ENCODE measurements at regions not wholly inside any gene's neighbourhood (a gene's known extent, or its start where the extent isn't known, plus 50 kb on each side); places are given as distances from the start of the nearest gene placed in this dataset.

DNA sequence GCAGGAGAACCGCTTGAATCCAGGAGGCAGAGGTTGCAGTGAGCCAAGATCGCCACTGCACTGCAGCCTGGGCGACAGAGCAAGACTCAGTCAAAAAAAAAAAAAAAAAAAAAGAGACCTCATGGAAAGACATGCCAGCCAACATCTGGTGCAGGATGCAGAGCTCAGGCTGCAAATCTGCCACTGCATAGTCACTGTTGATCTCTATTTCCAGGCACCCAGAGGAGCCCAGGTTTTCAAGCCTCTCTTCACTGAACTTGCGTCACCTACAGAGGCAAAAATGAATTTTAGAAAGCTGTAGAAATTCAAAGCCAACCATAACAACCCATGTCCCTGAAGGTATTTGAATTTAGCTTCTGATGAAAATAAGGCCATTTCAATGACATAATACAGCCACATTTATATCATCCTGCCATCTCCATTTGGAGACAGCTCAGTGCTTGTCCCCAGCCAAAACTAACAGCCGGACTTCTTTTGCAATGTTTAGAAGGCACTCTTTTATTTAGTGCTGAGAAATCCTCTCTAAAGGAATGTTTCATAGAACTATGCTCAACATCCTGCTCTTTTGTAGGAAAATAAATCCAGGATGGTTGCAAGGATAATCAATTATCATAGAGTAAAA lies 113.3 kb downstream of the SNX18 start:
- POLR2A ChIA-PET (ENCODE audit: unreplicated experiment): no interaction called here
- H3K27ac ChIP-seq: no peak overlapping the region
- intact Hi-C loops (cut with micrococcal nuclease; ENCODE audit: unreplicated experiment): no loop called here
- BruUV-seq (replicated peaks): no TSS peak
- H2AFZ ChIP-seq: no peak overlapping the region
- no peaks in the 10 kb centered on the region for H3F3A ChIP-seq (ENCODE audit: insufficient read depth, low read depth)
- 0 out of 2 replicates have a peak, but pooled peaks cover 5% of the 10 kb centered on the region for H3K9me3 ChIP-seq (ENCODE audit: insufficient read depth, low read depth)
- no peaks in the 10 kb centered on the region for H3K36me3 ChIP-seq (ENCODE audit: low read depth)
- H3K27me3 ChIP-seq (ENCODE audit: insufficient read depth, low read depth): no peaks in the 10 kb centered on the region
- CTCF ChIA-PET: no interaction called here
- TF ChIP-seq EZH2 (IDR thresholded peaks at IDR 0.05; ENCODE audit: low read depth) (no peak), CTCF (conservative IDR thresholded peaks at IDR 0.05) (no peak)
- H3K4me2 ChIP-seq: no peak overlapping the region
- H3K4me1 ChIP-seq (replicated peaks; ENCODE audit: insufficient read depth): peaks cover 9% of the 10 kb centered on the region; the same call in 1 of the 2 replicates
- no peak overlapping the region for H3K4me3 ChIP-seq
- no peaks in the 10 kb centered on the region for H3K9me2 ChIP-seq (ENCODE audit: insufficient read depth)
- no peak for DNase-seq
- H4K20me1 ChIP-seq (ENCODE audit: insufficient read depth): no peaks in the 10 kb centered on the region
- H3K79me2 ChIP-seq (ENCODE audit: low read depth): no peaks in the 10 kb centered on the region

- no peak overlapping the region for H3K4me3 ChIP-seq
- BruUV-seq (replicated peaks): no TSS peak
These were observed 111.6 kb downstream of the SNX18 start for GRCh38 chr5:54629115-54629514.

GRCh38 chr5:54628050-54628449 lies 110.5 kb downstream of the SNX18 start:
- Histone ChIP-seq H3K4me1 (replicated peaks; ENCODE audit: insufficient read depth) (peaks cover 9% of the 10 kb centered on the region; the same call in 1 of the 2 replicates), H3K4me3 (no peak overlapping the region), H3K9me3 (ENCODE audit: insufficient read depth, low read depth) (0 out of 2 replicates have a peak, but pooled peaks cover 5% of the 10 kb centered on the region), H3K36me3 (ENCODE audit: low read depth) (no peaks in the 10 kb centered on the region), H3K9me2 (ENCODE audit: insufficient read depth) (0 out of 2 replicates have a peak, but pooled peaks cover 3% of the 10 kb centered on the region), H3F3A (ENCODE audit: insufficient read depth, low read depth) (no peaks in the 10 kb centered on the region), H3K27ac (no peak overlapping the region), H3K79me2 (ENCODE audit: low read depth) (no peaks in the 10 kb centered on the region), H3K27me3 (ENCODE audit: insufficient read depth, low read depth) (no peaks in the 10 kb centered on the region), H2AFZ (no peak overlapping the region), H4K20me1 (ENCODE audit: insufficient read depth) (no peaks in the 10 kb centered on the region), H3K4me2 (no peak overlapping the region)
- POLR2A ChIA-PET (ENCODE audit: unreplicated experiment): no interaction called here
- DNase-seq: no peak
- TF ChIP-seq EZH2 (IDR thresholded peaks at IDR 0.05; ENCODE audit: low read depth) (no peak), CTCF (conservative IDR thresholded peaks at IDR 0.05) (no peak)
- intact Hi-C loops (cut with micrococcal nuclease; ENCODE audit: unreplicated experiment): no loop called here
- CTCF ChIA-PET: no interaction called here
- no TSS peak for BruUV-seq (replicated peaks)

More at GRCh38 chr5:54629115-54629514, 111.6 kb downstream of the SNX18 start:
- intact Hi-C loops (cut with micrococcal nuclease; ENCODE audit: unreplicated experiment): no loop called here
- H3K79me2 ChIP-seq (ENCODE audit: low read depth): no peaks in the 10 kb centered on the region
- H3K36me3 ChIP-seq (ENCODE audit: low read depth): no peaks in the 10 kb centered on the region
- no peaks in the 10 kb centered on the region for H3K27me3 ChIP-seq (ENCODE audit: insufficient read depth, low read depth)
- no peak overlapping the region for H3K27ac ChIP-seq
- DNase-seq: no peak
- ChIA-PET CTCF (no interaction called here), POLR2A (ENCODE audit: unreplicated experiment) (no interaction called here)
- 0 out of 2 replicates have a peak, but pooled peaks cover 5% of the 10 kb centered on the region for H3K9me3 ChIP-seq (ENCODE audit: insufficient read depth, low read depth)
- no peaks in the 10 kb centered on the region for H3F3A ChIP-seq (ENCODE audit: insufficient read depth, low read depth)
- no peak overlapping the region for H2AFZ ChIP-seq
- H3K9me2 ChIP-seq (ENCODE audit: insufficient read depth): 0 out of 2 replicates have a peak, but pooled peaks cover 3% of the 10 kb centered on the region
- H4K20me1 ChIP-seq (ENCODE audit: insufficient read depth): no peaks in the 10 kb centered on the region
- H3K4me2 ChIP-seq: no peak overlapping the region
- TF ChIP-seq EZH2 (IDR thresholded peaks at IDR 0.05; ENCODE audit: low read depth) (no peak), CTCF (conservative IDR thresholded peaks at IDR 0.05) (no peak)
- H3K4me1 ChIP-seq (replicated peaks; ENCODE audit: insufficient read depth): peaks cover 9% of the 10 kb centered on the region; the same call in 1 of the 2 replicates

Data from PC-9 (cell line).